Hypothalamus (tissue), 51 donors: ENCODE measurements at regions not wholly inside any gene's neighbourhood (a gene's known extent, or its start where the extent isn't known, plus 50 kb on each side); places are given as distances from the start of the nearest gene placed in this dataset.
"Not testable (repeated sequence)": the region's sequence is repeated elsewhere in the genome, so short reads cannot be mapped to it uniquely, and the experiment has no call there.

Experiments used
- DNase-seq, 51 donors: peaks; one replicate each; lab custom pipeline; 2025; lab: John Stamatoyannopoulos, UW

DNA sequence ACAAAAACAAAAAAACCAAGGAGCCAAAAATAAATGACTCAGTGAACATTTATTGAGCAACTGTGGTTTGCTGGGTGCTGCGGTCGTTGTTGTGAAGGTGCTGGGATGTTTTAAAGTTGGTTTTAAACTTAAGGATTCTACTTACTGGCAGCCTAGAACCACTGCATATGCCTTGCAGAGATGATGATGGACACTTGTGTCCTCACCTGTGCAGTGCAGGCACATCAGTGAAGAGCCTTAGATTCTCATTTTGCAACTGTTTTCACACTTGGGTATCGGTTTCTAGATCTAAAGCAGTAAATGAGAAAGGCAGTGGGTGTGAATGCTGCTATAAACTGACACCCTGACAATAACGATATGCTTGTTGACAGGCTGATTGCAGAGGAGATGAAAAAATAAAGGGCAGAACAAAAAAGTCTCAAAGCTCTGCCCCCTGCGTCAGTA lies 68.8 kb downstream of the UTRN start:
- DNase-seq = no peak

- no peak for DNase-seq
These were observed 74.6 kb downstream of the UTRN start for GRCh38 chr6:144359783-144360182.

GRCh38 chr6:144360401-144360800 lies 75.3 kb downstream of the UTRN start:
- DNase-seq = no peak

- DNase-seq = no peak
These were observed 75.9 kb downstream of the UTRN start for GRCh38 chr6:144361016-144361415.

DNA sequence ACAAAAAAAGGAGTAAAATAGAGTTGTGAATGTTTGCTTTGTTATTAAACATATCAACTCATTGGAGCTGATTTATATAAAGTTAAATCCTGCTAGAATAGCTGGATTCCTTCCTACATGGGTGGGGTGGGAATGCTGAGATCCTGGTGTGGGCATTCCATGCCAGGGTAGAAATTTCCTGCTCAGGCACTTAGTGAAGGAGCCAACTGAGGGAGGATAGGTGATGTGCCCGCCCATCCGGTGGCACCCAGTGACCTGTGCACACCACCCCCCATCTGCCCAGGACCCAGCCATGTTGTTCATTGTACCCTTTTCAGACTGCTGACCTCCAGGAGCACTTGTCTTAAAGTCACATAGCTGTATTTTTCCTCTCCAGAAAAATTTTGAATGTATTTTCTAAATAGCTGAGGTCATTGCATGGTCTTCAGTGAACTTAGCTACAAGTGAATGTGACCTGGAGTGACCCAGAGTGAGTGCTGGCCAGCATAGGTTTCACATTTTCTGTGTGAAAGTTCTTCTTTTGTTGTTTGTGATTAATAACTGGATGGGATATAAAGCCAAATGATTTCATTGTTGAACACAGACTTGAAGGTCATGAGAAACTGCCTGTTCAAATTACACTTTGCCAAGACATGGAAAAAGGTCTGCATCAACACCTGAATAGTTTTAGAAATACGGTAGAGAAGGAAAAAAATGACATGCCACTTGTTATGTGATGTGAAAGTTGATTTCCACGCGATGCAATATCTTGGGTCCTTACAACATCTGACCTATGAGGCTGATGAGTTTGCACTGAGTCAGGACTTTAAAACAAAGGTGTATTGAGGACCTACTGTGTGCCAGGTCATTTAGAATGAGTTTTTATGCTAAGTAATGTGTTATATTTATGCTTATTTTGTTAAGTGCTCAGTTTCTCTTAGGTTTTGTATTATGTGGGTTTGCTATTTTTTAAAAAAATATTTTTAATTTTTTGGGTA lies 77.2 kb downstream of the UTRN start:
- DNase-seq = no peak

DNA sequence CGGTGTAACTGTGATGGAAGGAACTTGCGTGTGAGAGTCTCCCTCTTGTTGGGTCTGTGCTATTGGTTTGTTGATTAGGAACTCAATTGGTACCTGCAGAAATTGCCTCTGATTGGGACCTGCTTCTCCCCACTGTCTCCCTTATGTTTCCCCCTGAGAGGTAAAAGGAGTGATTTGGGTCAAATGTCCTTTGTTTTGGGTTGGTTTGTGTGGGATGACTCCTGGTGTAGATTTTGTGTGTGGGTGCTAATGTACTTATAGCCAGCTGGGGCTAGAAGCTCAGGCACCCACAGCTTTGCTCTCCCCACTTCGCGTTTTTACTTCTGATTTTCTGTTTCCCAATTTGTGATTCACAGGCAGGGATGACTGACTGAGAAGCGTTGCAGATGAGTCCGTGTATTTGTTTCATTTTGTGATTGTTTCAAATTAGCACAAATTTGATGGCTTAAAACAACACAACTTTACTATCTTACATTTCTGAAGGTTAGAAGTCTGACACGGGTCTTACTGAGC lies 79.1 kb downstream of the UTRN start:
- DNase-seq = no peak

DNA sequence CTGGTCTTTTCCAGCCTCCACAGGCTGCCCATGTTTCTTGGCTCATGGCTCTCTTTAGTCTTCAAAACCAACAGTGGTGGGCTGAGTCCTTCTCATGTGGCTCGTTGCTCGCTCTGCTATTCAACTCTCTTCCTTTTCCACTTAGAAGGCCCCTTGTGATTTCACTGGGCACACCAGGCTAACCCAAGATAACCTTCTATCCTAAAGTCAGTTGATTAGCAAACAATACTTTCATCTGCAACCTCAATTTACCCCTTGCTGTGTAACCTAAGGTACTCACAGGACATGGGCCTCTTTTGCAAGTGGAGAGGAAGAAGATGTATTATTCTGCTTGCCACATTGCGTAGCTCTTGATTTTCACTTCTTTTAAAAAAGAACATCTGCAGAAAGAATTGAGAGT lies 79.6 kb downstream of the UTRN start:
- no peak for DNase-seq

DNA sequence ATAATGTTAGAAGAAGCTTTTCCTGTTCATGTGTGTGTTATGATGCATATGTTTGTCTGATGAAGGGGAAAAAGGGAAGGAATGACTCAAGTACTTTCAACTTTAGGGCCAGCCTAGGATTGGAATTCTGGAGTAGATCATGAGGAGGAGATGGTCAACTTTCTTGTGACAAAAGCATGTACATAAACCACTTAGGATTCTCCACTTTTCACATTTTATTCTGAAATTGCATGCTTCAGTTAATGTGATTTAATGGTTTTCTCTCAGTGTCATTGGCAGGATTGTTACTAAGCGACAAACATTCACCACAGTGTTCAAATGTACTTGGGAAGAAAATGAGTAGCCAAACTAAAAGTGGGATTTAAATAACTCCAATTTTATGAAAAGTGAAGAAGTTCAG lies 80.1 kb downstream of the UTRN start:
- DNase-seq = no peak

- not testable (repeated sequence) for DNase-seq
These were observed 84.6 kb downstream of the UTRN start for GRCh38 chr6:144369696-144370095.

- DNase-seq = no peak
These were observed 87.0 kb downstream of the UTRN start for GRCh38 chr6:144372116-144372515.

DNA sequence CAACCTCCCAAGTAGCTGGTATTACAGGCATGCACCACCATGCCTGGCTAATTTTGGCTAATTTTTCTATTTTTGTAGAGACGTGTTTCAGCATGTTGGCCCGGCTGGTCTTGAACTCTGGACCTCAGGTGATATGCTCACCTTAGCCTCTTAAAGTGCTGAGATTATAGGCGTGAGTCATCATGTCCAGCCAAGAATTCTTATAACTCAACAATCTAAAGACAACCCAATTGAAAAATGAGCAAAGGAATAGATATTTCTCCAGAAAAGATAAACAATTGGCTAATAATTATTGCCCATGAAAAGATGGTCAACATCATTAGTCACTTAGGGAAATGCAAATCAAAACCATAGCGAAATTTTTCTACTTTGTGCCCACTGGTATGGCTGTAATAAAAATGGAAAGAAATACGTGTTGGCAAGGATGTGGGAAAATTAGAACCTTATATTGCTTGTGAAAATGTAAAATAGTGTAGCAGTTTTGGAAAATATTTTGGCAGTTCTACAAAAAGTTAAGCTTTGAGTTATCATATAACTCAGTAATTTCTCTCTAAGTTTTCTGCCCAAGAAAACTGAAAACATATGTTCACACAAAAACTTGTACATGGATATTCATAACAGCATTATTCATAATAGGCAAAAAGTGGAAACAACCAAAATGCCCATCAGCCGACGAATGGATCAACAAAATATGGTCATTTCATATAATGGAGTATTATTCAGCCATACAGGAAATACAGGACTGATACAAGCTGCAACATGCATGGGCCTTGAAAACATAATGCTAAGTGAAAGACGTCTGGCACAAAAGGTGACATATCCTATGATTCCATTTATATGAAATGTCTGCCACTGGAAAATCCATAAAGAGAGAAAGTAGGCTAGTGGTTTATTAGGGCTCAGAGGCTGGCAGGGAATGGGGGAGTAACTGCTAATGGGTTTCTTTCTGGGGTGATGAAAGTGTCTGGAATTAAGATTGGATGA lies 87.8 kb downstream of the UTRN start:
- DNase-seq = no peak

DNA sequence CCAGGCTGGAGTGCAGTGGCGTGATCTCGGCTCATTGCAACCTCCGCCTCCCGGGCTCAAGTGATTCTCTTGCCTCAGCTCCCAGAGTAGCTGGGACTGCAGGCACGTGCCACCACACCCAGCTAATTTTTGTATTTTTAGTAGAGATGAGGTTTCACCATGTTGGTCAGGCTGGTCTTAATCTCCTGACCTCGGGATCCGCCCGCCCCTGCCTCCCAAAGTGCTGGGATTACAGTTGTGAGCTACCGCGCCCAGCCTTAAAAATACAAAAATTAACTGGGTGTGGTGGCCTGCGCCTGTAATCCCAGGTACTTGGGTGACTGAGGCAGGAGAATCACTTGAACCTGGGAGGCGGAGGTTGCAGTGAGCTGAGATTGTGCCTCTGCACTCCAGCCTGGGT lies 89.4 kb downstream of the UTRN start:
- DNase-seq = not testable (repeated sequence)

- no peak for DNase-seq
These were observed 92.6 kb downstream of the UTRN start for GRCh38 chr6:144377586-144378210.

- DNase-seq = no peak
These were observed 93.3 kb downstream of the UTRN start for GRCh38 chr6:144378437-144378836.

DNA sequence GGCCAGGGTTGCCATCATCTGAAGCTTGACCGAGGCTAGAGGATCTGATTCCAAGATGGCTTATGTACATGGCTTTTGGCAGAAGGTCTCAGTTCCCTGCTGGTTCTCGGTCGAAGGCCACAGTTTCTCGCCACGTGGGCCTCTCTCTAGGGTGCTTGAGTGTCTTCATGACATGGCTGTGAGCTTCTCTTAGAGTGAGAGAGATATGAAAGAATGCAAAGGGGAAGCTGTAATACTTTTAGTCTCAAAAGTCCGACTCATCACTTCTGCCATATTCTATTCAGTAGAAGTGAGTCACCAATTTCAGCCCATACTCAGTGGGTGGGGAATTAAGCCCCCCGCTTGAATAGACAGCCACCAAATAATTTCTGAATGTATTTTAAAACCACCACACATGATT lies 94.2 kb downstream of the UTRN start:
- no peak for DNase-seq

DNA sequence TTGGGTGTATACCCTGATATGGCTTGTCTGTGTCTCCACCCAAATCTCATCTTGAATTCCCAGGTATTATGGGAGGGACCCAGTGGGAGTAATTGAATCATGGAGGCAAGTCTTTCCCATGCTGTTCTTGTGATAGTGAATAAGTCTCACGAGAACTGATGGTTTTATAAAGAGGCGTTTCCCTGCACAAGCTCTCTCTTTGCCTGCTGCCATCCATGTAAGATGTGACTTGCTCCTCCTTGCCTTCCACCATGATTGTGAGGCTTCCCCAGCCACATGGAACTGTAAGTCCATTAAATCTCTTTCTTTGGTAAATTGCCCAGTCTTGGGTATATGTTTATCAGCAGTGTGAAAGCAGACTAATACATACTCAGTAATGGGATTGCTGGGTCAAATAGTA lies 96.4 kb downstream of the UTRN start:
- DNase-seq = not testable (repeated sequence)

DNA sequence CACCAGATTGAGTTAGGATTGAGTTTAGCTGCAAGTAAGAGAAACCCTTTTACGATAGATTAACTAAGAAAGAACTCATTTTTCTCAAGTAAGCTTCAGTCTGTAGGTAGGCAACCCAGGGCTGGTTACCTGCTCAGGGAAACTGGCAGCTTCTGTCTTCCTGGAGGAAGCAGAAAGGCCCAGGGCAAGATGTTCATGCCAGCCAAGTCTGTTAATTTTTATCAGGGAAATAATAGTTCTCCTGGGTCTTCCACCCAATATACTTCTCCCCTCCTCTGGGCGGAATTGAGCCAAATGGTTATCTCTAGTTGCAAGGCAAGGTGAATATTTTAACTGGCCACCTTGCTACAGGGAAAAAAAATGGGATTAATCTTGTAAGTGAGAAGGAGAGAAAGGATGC lies 98.2 kb downstream of the UTRN start:
- no peak for DNase-seq

GRCh38 chr6:144384427-144384826 lies 99.3 kb downstream of the UTRN start:
- DNase-seq = no peak

- DNase-seq = not testable (repeated sequence)
These were observed 104.3 kb downstream of the UTRN start for GRCh38 chr6:144389474-144389873.

- DNase-seq = no peak
These were observed 105.1 kb downstream of the UTRN start for GRCh38 chr6:144390202-144390601.

DNA sequence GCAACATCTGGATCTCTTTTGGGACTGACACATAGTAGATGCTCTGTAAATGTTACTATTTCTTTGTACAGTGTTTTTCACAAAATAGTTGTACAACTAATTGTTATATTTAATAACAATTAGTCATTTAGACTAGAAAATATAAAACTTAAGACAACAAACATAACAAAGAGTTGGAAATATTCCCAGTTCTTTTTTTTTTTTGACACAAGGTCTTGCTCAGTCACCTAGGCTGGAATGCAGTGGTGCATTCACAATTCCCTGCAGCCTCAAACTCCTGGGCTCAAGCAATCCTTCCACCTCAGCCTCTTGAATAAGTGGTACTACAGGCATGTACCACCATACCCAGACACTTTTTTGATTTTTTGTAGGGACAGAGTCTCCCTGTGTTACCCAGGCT lies 105.8 kb downstream of the UTRN start:
- no peak for DNase-seq
